HG03565 (cell line): ENCODE measurements at regions not wholly inside any gene's neighbourhood (a gene's known extent, or its start where the extent isn't known, plus 50 kb on each side); places are given as distances from the start of the nearest gene placed in this dataset.

Experiments used
- ATAC-seq: cut with Tn5 transposase; IDR thresholded peaks from one replicate; pipeline ENCODE4 v1.9.1; 2021; ENCODE audit warnings: mild to moderate bottlenecking, moderate library complexity; ENCODE audit not compliant: unreplicated experiment

DNA sequence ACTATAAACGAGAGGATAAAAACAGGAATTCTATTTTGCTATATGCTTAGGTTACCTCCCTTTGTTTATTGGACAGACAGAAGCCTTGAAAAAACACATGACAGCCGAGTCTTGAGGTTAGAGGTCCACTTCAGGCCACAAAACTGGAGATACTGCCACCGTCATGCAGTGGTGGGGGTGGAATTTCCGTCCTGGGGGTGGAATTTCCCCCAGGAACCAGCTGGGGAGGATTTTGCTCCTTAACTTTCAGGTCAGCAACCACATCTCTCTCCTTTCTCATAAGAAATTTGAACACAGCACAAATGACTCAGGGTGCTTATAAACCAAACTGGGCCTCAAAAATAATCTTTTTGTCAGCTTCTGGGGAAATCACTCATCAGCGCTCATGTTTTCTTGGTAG lies 545.8 kb upstream of the ADAMTS9 start:
- no peak for ATAC-seq

GRCh38 chr3:65231544-65231943 lies 543.7 kb upstream of the ADAMTS9 start:
- ATAC-seq, result no peak

DNA sequence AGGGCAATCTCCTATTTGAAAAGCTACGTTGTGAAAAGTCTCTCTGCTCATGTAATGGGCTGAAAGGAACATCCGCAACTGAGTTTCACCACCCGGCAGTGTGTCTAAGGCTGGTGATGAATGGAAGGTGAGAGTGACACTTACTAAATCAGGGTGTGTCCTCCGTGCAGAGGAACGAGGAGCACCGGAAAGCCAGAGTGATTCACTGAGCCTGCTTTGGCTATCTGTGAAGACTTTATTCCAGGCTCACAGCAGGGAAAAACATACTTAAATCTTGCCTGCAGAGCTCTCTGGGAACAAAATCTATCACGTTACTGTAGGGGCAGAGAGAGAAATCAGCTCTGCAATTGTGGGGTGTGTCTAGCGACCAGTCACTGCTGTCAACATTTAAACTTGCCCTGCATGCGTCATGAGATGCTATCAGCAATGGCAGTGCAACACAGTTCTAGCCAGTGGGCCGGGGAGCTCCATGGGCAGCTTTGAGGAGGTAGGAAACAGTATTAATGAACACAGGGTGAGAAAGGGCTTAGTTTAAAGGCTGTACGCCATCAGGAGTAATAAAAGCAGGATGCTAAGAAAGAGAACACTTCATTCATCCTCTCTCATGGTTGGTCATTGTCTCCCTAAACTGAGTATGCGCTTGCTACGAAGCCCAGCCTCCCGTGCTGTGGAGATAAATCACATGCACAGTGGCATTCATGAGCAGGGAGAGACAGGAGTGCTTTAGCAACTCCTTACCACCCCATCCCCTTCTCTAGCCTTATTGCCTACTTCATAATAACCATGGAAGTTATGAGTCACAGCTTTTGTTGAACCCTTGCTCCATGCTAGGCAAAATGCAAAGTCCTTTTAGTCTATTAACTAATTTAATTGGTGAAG lies 542.7 kb upstream of the ADAMTS9 start:
- no peak for ATAC-seq

DNA sequence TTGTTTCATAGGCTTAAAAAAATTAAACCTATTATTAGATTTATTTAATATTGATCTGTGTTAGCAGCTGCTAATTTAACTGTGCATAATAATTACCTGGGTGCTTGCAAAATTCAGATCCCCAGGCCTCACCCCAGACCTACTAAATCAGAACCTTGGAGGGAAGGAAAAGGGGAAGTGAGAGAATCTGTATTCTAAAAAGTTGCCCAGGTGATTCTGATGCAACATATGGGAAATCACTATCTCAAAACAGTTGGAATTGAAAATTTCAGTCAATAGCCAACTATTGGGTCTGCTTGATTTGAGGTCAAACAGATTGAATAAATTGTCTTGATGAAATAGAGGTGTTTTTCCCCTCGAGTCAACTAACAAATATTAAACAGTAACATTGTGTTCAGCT lies 538.5 kb upstream of the ADAMTS9 start:
- no peak for ATAC-seq

- ATAC-seq, result no peak
Measured at GRCh38 chr3:65210026-65210814, 522.4 kb upstream of the ADAMTS9 start.

DNA sequence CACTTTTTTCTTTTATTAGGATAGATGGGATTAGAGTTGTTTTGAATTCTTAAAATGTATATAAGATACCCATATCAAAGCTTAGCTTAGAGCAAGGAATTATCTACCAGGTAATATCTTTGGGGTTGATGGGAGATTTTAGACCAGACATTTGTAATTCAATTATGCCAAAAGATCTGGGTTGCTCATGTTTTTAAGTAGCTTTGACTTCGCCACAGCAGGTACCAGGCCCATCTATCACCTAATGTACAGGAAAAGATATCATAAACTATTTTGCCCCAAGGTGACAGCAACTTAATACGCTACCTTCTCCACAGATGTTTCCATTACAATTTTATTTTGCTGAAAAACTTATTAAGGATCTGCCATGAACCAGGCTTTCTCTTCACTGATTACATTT lies 514.6 kb upstream of the ADAMTS9 start:
- ATAC-seq, result no peak

DNA sequence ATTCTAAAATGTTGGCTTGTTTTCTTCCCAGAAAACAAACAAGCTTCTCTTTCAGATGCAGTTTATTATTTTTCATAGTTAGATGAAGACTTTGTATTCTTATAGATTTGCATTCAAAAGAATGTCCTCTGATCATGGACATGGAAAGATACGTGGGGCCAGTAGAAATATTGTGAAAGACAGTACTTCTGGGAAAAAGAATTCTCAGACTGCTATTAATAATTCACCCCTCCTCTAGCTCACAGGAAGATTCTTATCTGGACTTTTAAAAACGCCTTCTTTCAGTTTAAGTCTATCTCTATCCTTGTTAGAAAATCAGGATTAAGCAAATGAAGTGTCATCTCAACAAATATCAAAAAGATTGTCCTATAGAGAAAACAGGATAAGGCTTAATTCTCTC lies 514.1 kb upstream of the ADAMTS9 start:
- no peak for ATAC-seq

GRCh38 chr3:65200310-65200970 lies 512.6 kb upstream of the ADAMTS9 start:
- no peak for ATAC-seq

GRCh38 chr3:65196663-65197062 lies 508.9 kb upstream of the ADAMTS9 start:
- ATAC-seq, result no peak

- no peak for ATAC-seq
Measured at GRCh38 chr3:65195211-65196006, 507.6 kb upstream of the ADAMTS9 start.

DNA sequence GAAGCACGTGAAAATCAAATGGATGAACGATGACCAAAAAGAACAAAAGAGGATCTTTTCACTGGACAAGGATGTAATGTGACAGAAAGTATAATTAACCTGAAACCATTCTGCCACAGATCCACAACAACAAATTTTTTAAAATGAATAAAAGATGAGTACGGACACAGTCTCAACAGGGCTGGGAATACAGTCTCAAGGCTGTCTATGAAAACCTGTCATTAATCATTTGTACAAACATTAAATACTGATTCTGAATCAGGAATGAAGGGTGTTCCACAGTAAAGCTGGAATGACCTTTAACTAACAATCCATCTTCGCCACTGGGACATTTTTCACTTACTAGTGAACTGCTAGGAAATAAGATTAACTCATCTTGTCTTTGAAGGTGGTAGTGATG lies 506.9 kb upstream of the ADAMTS9 start:
- no peak for ATAC-seq

DNA sequence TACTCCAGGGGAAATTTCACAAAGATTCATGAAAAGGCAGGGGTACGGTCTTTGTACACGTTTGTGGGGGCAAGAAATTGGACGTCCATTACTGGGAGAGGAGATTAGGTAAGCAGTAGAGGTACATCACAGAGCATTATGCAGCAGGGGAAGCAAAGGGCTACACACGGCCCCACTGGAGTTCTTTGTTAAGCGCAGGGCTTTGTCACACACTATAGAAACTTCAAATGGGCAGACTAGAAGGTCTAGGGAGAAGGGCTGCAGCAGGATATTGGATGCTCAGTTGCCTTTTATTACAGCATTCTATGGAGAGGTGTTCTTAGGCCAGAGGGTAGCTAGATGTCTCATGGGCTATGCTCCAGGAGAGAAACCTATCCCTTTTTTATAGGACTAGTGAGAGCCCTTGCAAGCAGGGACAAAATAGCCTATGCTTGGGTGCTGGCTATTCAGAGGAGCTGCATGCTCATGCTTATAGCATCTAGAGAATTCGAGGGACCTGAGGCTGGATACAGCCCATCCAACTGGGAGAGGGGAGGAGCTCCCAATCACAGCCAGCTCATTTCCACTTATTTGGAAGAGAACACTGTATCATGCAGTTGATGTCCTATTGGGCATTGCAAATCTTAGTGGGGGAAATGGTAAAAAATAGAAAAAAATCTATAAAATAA lies 506.4 kb upstream of the ADAMTS9 start:
- no peak for ATAC-seq

DNA sequence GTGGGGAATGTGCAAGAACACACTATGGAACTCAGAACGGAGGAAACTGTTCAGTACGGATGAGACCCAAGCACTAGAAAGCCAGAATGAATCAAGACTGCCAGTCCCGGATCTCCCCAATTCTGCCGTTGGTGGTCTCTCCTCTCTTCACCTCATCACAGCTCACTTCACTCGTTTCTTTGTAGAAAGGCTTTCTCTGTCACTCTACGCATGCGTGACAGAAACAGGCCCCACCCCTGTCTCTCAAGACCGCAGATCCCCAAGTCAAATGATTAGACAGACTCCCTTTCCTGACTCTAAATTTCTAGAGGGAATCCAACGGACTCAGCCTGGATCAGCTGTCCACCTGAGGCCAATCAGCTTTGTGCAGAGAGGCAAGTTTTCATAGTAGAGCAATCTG lies 505.7 kb upstream of the ADAMTS9 start:
- no peak for ATAC-seq

DNA sequence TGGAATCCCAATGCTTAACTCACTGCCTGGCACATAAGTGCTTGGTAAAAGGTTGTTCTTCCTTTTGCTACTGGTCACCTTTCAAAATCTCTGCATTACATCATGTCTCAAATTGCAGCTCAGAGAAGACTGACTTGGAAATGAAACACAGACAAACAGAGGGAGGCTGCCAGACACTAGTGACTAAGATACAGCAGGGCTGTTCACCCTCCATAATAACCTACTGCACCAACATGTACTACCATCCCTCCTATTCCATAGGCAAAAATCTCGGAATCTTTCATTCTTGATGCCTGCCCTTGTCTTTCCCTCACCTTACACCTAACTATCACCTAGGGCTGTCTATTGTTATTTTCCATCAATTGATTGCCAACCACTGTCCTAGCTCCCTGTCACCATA lies 502.3 kb upstream of the ADAMTS9 start:
- ATAC-seq, result no peak

DNA sequence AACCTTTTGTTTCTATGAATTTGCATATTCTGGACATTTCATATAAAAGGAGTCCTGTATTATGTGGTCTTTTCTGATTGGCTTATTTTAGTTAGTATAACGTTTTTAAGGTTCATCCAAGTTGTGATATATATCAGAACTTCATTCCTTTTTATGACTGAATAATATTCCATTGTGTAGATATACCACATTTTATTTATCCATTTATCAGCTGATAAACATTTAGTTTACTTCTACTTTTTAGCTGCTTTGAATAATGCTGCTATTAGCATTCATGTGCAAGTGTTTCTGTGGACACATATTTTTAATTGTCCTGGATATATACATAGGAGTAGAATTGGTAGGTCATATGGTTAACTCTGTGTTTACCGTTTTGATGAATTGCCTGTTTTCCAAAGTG lies 498.5 kb upstream of the ADAMTS9 start:
- ATAC-seq, result no peak

DNA sequence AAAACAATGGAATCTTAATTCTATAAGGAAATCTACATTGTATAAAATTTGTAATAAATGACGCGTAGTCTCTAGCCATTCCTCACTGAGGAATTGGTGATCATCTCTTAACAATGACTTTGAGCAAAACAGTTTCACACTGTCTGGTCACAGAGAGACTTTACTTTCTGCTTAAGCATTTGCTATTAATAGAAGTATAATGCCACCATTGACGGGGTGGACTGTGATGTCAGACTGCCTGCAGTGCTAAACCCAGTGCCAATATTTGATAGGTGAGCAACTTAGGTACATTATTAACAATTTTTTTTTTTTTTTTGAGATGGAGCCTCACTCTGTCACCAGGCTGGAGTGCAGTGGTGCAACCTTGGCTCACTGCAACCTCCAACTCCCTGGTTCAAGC lies 494.9 kb upstream of the ADAMTS9 start:
- no peak for ATAC-seq

- ATAC-seq, result no peak
Measured at GRCh38 chr3:65182085-65182484, 494.3 kb upstream of the ADAMTS9 start.

DNA sequence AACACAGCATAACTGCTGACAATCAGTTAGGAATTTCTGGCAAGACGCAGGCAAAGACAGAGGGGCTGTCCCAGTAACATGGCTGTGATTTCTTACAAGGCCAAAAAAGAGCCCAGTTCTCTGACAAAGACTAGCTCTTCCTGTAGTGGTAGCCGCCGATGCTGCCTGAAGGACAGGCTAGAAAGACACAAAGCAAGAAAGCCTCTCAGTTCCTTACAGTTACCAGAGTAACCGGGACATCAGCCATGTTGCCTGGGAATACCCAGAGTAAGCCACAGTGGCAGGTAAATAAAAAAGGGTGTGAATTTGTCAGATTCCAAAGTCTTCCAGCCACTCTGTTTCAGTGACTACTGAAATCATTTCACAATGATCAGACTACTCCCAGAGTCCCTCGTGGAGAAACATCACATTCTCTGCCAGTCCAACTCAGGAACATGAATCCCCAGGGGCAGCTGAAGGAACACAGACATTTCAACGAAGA lies 493.6 kb upstream of the ADAMTS9 start:
- no peak for ATAC-seq

GRCh38 chr3:65178703-65179102 lies 490.9 kb upstream of the ADAMTS9 start:
- ATAC-seq, result no peak

DNA sequence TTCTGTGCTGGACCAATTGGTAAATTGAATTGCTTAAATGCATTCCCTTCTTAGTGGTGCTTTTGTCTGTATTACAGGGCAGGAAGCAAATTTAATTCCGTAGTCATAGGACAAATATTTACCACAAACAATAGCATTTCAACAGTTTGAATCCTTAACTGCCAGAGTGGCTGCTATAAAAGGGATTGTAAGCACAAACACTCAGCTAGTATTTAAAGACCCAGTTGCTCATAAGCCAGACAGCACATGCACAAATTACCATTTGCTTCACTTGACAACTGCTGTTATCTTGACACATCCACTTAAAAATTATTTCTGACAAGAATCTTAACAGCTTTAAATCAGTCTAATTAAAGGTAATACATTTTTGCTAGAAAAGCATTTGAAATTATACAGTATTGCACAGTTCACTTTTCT lies 490.2 kb upstream of the ADAMTS9 start:
- ATAC-seq, result no peak
